HG02970 (cell line): ENCODE measurements at regions not wholly inside any gene's neighbourhood (a gene's known extent, or its start where the extent isn't known, plus 50 kb on each side); places are given as distances from the start of the nearest gene placed in this dataset.

Experiments
- ATAC-seq: cut with Tn5 transposase; IDR thresholded peaks from one replicate; pipeline ENCODE4 v1.9.1; 2021; ENCODE audit warnings: mild to moderate bottlenecking, moderate library complexity, moderate number of reproducible peaks; ENCODE audit not compliant: unreplicated experiment, low FRiP score

DNA sequence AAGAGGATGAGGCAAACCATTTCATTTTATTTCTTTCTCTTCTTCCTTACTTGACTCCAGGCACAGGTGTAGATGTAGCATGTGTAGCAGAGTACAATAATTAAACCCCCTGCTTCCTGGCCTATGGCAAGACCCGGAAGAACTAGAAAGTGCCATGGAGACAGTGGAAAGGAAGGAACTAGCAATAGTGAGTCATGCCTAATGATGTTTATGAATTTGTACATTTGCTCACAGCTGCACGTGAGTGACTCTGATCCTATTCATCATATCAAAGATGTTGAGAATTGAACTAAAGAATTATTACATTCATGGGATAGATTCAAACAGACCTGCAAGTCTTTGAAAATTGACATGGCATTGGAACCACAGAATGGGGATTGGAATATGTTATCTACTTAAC lies 2233.9 kb upstream of the TENM3 start:
- no peak for ATAC-seq

GRCh38 chr4:180028682-180029081 lies 2214.5 kb upstream of the TENM3 start:
- no peak for ATAC-seq

GRCh38 chr4:180031330-180031729 lies 2211.9 kb upstream of the TENM3 start:
- ATAC-seq = no peak

DNA sequence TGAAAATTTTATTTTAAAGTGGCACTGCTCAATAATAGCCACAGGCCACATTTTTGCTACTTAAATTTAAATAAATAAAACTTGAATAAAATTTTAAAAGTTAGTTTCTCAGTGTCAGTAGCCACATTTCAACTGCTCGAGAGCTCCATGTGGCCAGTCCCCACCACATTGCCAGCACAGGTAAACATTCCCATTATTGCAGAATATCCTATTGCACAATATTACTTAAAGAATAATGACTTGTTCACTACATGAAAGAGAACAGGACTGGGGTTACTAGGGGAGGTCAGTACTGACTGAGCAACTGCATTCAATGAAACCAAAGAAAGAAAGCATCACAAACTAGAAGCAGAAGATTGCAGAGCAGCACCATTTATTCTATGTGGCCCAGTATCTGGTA lies 2201.6 kb upstream of the TENM3 start:
- no peak for ATAC-seq

DNA sequence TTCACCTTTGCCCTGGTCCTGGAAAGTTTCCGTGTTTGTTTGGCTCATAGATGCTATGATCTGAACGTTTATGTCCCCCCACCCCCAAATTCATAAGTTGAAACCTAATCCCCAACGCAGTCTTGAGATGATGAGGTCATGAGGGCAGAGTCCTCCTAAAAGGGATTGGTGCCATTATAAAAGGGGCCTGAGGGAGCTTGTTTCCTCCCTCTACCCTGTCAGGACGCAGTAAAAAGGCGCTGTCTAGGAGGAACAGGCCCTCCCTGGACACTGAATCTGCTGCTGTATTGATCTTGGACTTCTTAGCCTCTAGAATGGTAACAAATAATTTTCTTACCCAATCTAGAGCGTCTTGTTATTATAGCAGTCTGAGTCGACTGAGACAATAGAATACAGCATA lies 2190.6 kb upstream of the TENM3 start:
- ATAC-seq = no peak

DNA sequence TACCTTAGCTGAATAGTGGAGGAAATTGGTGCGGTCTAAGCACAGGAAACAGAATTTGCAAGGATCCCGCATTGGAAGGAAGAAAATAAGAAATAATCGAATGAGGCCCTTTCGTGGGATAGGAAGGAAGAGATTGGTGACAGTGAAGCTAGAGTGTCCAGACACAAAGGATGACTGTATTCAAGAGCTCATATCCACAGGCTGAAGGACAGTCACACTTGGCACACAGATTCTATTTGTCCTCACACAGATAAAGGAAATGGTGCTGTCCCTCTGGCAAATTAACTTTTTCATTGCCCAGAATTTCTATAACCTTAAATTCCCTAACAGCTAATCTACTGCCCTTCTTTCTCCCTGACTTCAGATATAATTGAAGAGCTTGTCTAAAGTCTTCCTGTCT lies 2188.9 kb upstream of the TENM3 start:
- ATAC-seq = no peak

DNA sequence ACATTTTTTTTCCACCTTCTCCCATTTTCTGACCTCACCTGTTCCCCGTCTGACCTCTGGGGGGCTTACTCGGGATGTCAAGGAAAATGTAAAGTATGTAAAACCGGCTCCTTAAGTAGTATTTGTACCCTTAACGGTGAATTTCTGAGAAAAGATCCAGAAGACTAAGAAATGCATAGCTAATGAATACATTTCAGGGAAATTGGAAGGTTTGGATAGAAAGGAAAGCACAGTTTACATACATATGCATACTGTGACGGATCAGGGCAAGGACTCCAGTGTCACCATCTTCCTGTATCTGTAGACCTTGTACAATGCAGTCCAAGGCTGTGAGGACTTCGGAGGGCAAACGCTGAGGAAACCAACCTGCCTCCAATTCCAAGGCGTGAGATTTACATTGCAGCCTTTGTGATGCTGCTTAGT lies 2185.9 kb upstream of the TENM3 start:
- no peak for ATAC-seq

GRCh38 chr4:180057891-180058671 lies 2185.1 kb upstream of the TENM3 start:
- no peak for ATAC-seq

DNA sequence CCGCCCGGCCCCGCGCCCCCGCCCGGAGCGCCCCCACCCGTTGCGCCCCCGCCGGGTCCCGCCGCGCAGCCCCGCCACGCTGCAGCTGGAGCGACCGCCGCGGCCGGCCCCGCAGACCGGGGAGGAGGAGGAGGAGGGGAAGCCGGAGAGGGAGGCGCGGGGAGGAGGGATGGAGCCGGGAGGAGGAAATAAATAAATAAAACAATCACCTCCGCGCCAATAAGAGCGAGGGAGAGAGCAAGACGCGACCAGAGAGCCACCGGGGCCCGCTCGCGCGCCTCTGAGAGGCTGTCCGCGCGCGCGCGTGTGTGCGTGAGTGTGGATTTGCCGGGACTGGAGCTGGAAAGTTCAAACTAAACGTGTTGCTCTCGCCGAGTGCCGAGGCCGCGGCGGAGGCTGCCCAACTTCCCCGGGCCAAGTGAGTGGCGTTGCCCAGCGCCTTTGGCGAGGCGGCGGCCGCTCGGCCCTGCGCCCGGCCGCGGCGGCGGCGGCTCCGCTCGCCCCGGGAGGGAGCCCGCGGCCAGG lies 2184.4 kb upstream of the TENM3 start:
- no peak for ATAC-seq

DNA sequence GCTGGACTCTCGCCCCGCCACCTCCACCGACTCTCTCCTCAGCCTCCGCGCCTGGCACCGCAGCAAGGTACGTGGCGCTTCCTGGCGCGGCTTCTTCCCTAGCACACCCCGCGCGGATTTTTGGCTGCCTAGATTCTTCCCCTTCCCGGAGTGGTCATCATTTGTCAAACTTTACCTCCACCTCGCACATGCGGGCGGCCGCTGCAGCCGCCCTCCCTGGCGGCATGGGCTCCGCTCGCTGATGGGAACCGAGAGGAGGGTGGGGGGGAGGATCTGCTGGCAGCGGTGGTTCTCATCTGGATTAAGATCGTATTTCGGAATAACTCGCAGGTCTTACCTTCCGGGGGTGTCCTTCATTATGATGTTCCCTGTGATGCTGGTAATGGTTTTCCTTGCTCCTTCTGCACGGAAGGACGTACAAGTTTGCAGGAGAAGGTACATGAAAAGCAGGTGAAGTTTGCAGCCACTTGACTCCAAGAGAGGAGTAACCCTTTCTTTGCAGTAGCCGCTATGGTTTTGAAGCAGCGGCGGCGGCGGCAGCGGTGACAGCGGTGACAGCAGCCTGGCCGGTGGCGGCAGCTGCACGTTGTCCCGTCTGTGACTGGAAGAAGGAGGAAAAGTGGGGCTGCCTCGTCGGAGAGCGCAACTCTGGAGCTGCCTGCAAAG lies 2183.9 kb upstream of the TENM3 start:
- no peak for ATAC-seq

GRCh38 chr4:180060159-180060889 lies 2182.9 kb upstream of the TENM3 start:
- no peak for ATAC-seq

GRCh38 chr4:180081072-180081471 lies 2162.1 kb upstream of the TENM3 start:
- no peak for ATAC-seq

GRCh38 chr4:180084561-180084960 lies 2158.6 kb upstream of the TENM3 start:
- ATAC-seq = no peak

DNA sequence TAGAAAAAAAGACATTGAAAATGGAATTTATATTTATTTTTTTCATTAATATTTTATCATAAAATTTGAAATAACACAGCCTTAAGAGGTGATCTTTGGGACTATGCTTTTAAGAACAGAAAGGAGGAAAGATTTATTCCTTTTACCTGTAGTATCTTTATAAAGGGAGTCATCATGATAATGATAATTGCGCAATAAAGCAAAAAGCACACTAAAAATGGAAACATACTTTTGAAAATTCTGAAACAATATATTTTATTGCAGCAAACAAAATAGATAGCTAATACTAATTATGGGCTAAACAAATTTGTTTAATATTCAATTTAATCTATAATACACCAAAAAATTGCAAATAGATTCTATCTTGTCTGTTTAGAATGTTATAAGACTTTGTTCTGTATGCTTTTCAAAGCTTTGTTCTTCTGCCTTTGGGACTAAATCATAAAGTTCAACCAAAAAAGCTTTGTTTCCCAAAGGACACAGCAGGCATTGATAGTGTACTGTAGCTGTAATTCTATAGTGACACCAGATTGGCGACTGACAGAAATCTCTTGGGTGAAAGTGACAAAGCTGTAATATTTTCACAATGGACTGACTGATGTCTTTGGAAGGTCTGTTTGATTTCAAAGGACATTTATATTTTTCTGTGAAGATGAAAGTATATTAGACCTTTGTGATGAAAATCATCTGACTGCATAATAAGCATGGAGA lies 2156.6 kb upstream of the TENM3 start:
- ATAC-seq = no peak

DNA sequence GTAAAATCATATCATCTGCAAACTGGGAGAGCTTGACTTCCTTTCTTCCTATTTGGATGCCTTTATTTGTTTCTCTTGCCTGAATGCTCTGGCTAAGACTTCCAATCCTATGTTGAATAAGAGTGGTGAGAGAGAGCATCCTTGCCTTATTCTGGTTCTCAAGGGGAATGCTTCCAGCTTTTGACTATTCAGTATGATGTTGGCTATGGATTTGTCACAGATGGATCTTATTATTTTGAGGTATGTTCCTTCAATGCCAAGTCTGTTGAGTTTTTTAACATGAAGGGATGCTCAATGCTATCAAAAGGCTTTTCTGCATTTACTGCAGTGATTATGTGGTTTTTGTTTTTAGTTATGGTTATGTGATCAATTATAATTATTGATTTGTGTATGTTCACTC lies 2144.6 kb upstream of the TENM3 start:
- no peak for ATAC-seq

- ATAC-seq = no peak
Measured at GRCh38 chr4:180099957-180100356, 2143.2 kb upstream of the TENM3 start.

GRCh38 chr4:180100433-180101344 lies 2142.5 kb upstream of the TENM3 start:
- no peak for ATAC-seq

DNA sequence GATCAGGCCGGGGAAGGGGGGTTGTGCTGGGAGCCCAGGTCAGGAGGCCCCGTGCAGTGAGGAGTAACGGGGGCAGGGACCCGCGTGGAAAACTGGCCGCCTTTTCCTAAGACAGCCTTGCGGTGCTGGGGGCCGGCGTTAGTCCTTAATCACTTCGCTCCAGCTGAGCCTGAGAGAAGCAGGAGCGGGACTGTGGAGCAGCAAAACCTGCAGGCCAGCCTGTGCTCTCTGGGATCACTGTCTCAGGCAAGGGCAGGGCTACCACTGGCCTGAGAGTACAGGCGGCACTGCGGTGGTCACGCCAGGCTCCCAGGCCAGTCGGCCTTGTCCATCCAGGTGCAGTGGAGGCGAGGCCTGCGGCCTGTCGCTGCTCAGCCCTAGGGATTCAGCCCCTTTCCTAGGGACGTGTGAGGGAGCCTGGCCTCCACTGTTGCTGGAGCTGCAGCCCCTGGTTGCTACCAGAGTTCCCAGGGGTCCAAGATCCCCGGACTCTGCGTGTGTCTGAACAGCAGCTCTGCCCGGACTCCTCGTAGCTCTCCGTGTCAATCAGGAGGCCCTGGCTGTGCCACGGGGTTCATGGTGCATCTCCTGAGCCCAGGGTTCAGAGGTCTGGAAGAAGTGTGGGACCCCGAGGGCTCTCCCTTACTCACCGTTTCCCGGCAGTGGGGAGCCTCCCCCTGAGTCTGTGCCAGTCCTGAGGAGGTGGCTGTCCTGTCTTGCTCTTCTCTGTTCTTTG lies 2141.7 kb upstream of the TENM3 start:
- no peak for ATAC-seq

GRCh38 chr4:180103794-180104193 lies 2139.4 kb upstream of the TENM3 start:
- ATAC-seq = no peak
